Aorta (tissue), 5 donors: ENCODE measurements at regions not wholly inside any gene's neighbourhood (a gene's known extent, or its start where the extent isn't known, plus 50 kb on each side); places are given as distances from the start of the nearest gene placed in this dataset.
"Not testable (repeated sequence)": the region's sequence is repeated elsewhere in the genome, so short reads cannot be mapped to it uniquely, and the experiment has no call there.

Source experiments
- ATAC-seq: fragments of 200-7000 bp; cut with Tn5 transposase; one replicate; pipeline ENCODE4 v1.9.1; 2022; ENCODE audit warnings: moderate library complexity; ENCODE audit not compliant: low FRiP score
- DNase-seq, 2 donors: peaks; one replicate each; pipeline ENCODE4 v3.0.0-alpha.2; 2020
- H3K27ac ChIP-seq, 2 donors: one replicate each; pipeline ENCODE4 v1.5.1; 2013; ENCODE audit warnings: low read length in 2 of 2, mild to moderate bottlenecking in 2 of 2, moderate library complexity in 2 of 2, control low read depth in 1 of 2, inconsistent platforms in 1 of 2, low read depth in 1 of 2
- H3K27me3 ChIP-seq, 2 donors: one replicate each; pipeline ENCODE4 v1.6.1; 2013; ENCODE audit warnings: control low read depth in 1 of 2, low read length in 1 of 2, mild to moderate bottlenecking in 1 of 2, moderate library complexity in 1 of 2; ENCODE audit not compliant: insufficient read depth in 2 of 2, control insufficient read depth in 1 of 2
- H3K36me3 ChIP-seq, 2 donors: one replicate each; pipeline ENCODE4 v1.6.1; 2013; ENCODE audit warnings: control low read depth in 1 of 2, low read length in 1 of 2, mild to moderate bottlenecking in 1 of 2; ENCODE audit not compliant: insufficient read depth in 2 of 2, control insufficient read depth in 1 of 2
- H3K4me1 ChIP-seq, 2 donors: one replicate each; pipeline ENCODE4 v1.6.1; 2013; ENCODE audit warnings: low read length in 2 of 2, control low read depth in 1 of 2, mild to moderate bottlenecking in 1 of 2, moderate library complexity in 1 of 2; ENCODE audit not compliant: insufficient read depth in 2 of 2, control insufficient read depth in 1 of 2
- H3K4me3 ChIP-seq, 2 donors: one replicate each; pipeline ENCODE4 v1.5.1; 2013; ENCODE audit warnings: low read length in 2 of 2, control low read depth in 1 of 2, mild to moderate bottlenecking in 1 of 2
- H3K9me3 ChIP-seq: one replicate; pipeline ENCODE4 v1.6.1; 2013; ENCODE audit warnings: mild to moderate bottlenecking, low read length; ENCODE audit not compliant: control insufficient read depth
- whole genome bisulfite sequencing, 2 donors: extraction: QIAGEN DNeasy Blood & Tissue Kit; methylation state at CpG; one replicate each; pipeline ENCODE4 v1.1.7; 2013; 5-methylcytosine and 5-hydroxymethylcytosine counted together
- intact Hi-C, 2 donors: fragments of 100-400 bp; cut with DNase I; formaldehyde crosslinking; loops; one replicate each; pipeline versions ENCODE4 v1.14.2 to v1.15.0; 2022
- donor health status: healthy with polysubstance abuse.
- donor health status: Bipolar disorder and iron deficiency.
- donor health status: DM: no; HTN: no; CAD: no.
- donor health status: DM: no; HTN: no; CAD: no.
- donor health status: DM: yes; HTN: yes; CAD: no.

DNA sequence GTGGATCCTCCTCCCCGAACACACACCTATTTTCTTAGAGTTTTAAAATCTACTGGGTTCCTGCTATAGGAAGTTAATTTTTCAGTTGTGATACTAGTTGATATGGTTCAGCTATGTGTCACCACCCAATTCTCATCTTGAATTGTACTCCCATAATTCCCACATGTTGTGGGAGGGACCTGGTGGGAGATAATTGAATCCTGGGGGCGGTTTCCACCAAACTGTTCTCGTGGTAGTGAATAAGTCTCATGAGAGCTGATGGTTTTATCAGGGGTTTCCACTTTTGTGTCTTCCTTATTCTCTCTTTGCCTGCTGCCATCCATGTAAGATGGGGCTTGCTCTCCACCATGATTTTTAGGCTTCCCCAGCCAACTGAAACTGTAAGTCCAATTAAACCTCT lies 571.6 kb downstream of the KCNA4 start:
- H3K4me1 ChIP-seq, intact Hi-C loops, ATAC-seq, H3K27me3 ChIP-seq, H3K36me3 ChIP-seq, H3K27ac ChIP-seq, H3K4me3 ChIP-seq, H3K9me3 ChIP-seq, DNase-seq: not testable (repeated sequence)
- whole genome bisulfite sequencing, 2 donors: 87 to 97% methylated on average over 3 of the region's 3 CpGs

- no peaks in the 10 kb centered on the region for H3K27me3 ChIP-seq
- no peaks in the 10 kb centered on the region for H3K4me1 ChIP-seq
- ATAC-seq: no peak
- no peak overlapping the region for H3K27ac ChIP-seq
- H3K36me3 ChIP-seq: no peaks in the 10 kb centered on the region
- no peak overlapping the region for H3K4me3 ChIP-seq
- no peaks in the 10 kb centered on the region for H3K9me3 ChIP-seq
- intact Hi-C loops: loop anchor here (10.0 kb wide), 2 partner anchors 1476 to 1486 kb away; no protein-coding TSS in a partner anchor
- no peak for DNase-seq
- WGBS, 2 donors: 93 to 94% methylated on average over 1 of the region's 1 CpG
Observed at GRCh38 chr11:29438815-29439214, 578.0 kb downstream of the KCNA4 start.

GRCh38 chr11:29435421-29435820 lies 581.4 kb downstream of the KCNA4 start:
- Histone ChIP-seq H3K4me1 (no peaks in the 10 kb centered on the region), H3K4me3 (no peak overlapping the region), H3K36me3 (no peaks in the 10 kb centered on the region), H3K27ac (no peak overlapping the region), H3K27me3 (no peaks in the 10 kb centered on the region), H3K9me3 (no peaks in the 10 kb centered on the region)
- no peak for ATAC-seq
- intact Hi-C loops: loop anchor here (10.0 kb wide), 2 partner anchors 1479 to 1489 kb away; no protein-coding TSS in a partner anchor
- 21 to 23% methylated on average over 1 of the region's 1 CpG for WGBS, 2 donors
- no peak for DNase-seq

DNA sequence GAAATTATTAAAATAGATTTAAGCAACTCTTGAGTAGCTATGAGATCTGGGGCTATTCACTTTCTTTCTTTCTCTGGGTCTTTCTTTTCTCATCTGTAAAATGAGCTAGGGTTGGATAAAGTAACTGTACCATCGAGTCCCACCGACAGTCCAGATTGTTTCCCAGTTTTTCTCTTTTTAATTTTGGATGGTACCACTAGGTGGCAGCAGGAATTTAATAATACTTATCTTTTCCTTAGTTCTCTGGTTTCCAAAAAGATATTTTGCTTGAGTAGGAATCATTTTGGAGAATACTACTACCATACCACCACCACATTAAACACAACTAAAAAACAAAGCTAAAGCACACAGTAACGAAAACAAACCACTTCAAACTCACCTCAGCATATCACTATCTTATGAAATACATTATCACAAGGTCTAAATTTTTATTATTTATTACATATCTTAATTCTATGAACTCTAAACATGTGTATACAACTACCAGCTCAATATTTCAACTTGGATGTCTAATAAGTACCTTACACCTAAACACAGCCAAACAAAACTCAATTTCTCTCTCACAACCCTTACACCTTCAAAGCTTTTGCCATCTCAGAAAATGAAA lies 584.0 kb downstream of the KCNA4 start:
- intact Hi-C loops: loop anchor here (10.0 kb wide), 2 partner anchors 1482 to 1492 kb away; no protein-coding TSS in a partner anchor
- WGBS, 2 donors: 8 to 15% methylated on average over 3 of the region's 3 CpGs
- ATAC-seq: no peak
- DNase-seq: no peak
- Histone ChIP-seq H3K36me3 (no peaks in the 10 kb centered on the region), H3K27me3 (no peaks in the 10 kb centered on the region), H3K9me3 (no peaks in the 10 kb centered on the region), H3K27ac (no peak overlapping the region), H3K4me3 (no peak overlapping the region), H3K4me1 (no peaks in the 10 kb centered on the region)

- intact Hi-C loops: no loop called here
- Histone ChIP-seq H3K27ac (no peak overlapping the region), H3K27me3 (no peaks in the 10 kb centered on the region), H3K36me3 (no peaks in the 10 kb centered on the region), H3K4me1 (no peaks in the 10 kb centered on the region), H3K9me3 (no peaks in the 10 kb centered on the region), H3K4me3 (no peak overlapping the region)
- ATAC-seq (no peak), DNase-seq (no peak)
Observed at GRCh38 chr11:29405305-29405704, 611.5 kb downstream of the KCNA4 start.

- no peak for DNase-seq
- no peaks in the 10 kb centered on the region for H3K4me1 ChIP-seq
- 52 to 64% methylated on average over 3 of the region's 3 CpGs for WGBS, 2 donors
- no peak for ATAC-seq
- H3K27ac ChIP-seq: no peak overlapping the region
- H3K9me3 ChIP-seq: peaks cover 1% of the 10 kb centered on the region
- H3K4me3 ChIP-seq: no peak overlapping the region
- H3K36me3 ChIP-seq: no peaks in the 10 kb centered on the region
- no peaks in the 10 kb centered on the region for H3K27me3 ChIP-seq
- intact Hi-C loops: no loop called here
Observed at GRCh38 chr11:29395555-29396072, 621.2 kb downstream of the KCNA4 start.

GRCh38 chr11:29389793-29390192 lies 627.0 kb downstream of the KCNA4 start:
- Histone ChIP-seq H3K9me3 (peaks cover 1% of the 10 kb centered on the region), H3K27me3 (no peaks in the 10 kb centered on the region), H3K4me1 (no peaks in the 10 kb centered on the region), H3K27ac (no peak overlapping the region), H3K4me3 (no peak overlapping the region), H3K36me3 (no peaks in the 10 kb centered on the region)
- WGBS, 2 donors: 73 to 92% methylated on average over 1 of the region's 1 CpG
- DNase-seq: no peak
- intact Hi-C loops: no loop called here
- ATAC-seq: no peak

DNA sequence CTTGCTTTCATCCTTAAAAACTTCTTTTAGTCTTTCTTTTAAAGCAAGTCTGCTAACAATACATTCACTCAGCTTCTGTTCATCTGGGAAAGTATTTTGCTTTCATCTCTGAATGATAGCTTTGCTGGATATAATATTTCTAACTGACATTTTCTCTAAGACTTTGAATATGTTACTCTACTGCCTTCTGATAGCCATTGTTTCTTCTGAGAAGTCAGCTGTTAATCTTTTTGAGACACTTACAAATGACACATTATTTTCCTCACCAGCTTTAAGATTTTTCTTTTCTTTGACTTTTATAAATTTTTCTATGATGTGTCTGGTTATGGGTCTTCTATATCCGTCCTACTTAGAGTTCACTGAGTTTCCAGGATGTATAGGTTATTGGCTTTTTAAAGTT lies 643.1 kb downstream of the KCNA4 start:
- Histone ChIP-seq H3K4me1 (no peaks in the 10 kb centered on the region), H3K27ac (no peak overlapping the region), H3K27me3 (no peaks in the 10 kb centered on the region), H3K36me3 (no peaks in the 10 kb centered on the region), H3K4me3 (no peak overlapping the region), H3K9me3 (no peaks in the 10 kb centered on the region)
- intact Hi-C loops: no loop called here
- no peak for ATAC-seq
- 58 to 62% methylated on average over 1 of the region's 1 CpG for WGBS, 2 donors
- DNase-seq: no peak

GRCh38 chr11:29368126-29368525 lies 648.7 kb downstream of the KCNA4 start:
- Histone ChIP-seq H3K27ac (no peak overlapping the region), H3K4me3 (no peak overlapping the region), H3K9me3 (no peaks in the 10 kb centered on the region), H3K4me1 (no peaks in the 10 kb centered on the region), H3K27me3 (no peaks in the 10 kb centered on the region), H3K36me3 (no peaks in the 10 kb centered on the region)
- 48 to 51% methylated on average over 5 of the region's 5 CpGs for WGBS, 2 donors
- ATAC-seq: no peak
- intact Hi-C loops: no loop called here
- no peak for DNase-seq
